ENCODE measurements at regions not wholly inside any gene's neighbourhood (a gene's known extent, or its start where the extent isn't known, plus 50 kb on each side); places are given as distances from the start of the nearest gene placed in this dataset.
A peak's percentile ranks its signal among the peaks of the same experiment; 100 is the strongest.

DNA sequence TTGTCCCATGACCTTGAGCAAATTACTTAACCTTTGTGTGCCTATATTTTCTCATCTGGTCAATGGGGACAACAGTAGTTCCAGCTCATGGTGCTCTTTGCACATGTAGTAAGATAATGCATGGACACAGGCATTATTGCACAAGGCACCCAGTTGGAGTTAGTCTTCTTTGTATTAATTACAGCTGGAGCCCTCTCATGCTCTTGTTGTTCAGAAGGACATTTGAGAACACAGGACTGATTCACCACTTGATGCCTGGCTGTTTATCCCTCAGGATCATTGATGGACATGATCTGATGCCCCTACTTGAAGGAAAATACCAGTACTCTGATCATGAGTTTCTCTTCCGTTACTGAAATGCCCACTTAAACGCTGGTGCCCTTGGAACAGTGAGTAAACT, 1068.6 kb downstream of the NLGN4Y start:
- no peak for DNase-seq
- no peaks in the 10 kb centered on the region for H3K27me3 ChIP-seq (ENCODE audit: control insufficient read depth in 3 of 3, insufficient read depth in 3 of 3, low read length in 3 of 3)

GRCh38 chrY:15593476-15594160, 1069.3 kb downstream of the NLGN4Y start:
- Histone ChIP-seq H3K36me3 (ENCODE audit: control insufficient read depth in 3 of 3, insufficient read depth in 2 of 3, low read depth in 1 of 3, low read length in 3 of 3) (no peaks in the 10 kb centered on the region), H3K9me3 (ENCODE audit: control insufficient read depth in 2 of 2, insufficient read depth in 1 of 2, low read depth in 1 of 2, low read length in 1 of 2) (no peaks in the 10 kb centered on the region), H3K27ac (ENCODE audit: low read depth in 1 of 3, low read length in 2 of 3) (no peak overlapping the region), H3K27me3 (ENCODE audit: control insufficient read depth in 3 of 3, insufficient read depth in 3 of 3, low read length in 3 of 3) (no peaks in the 10 kb centered on the region), H3K4me3 (ENCODE audit: low read depth in 1 of 3, low read length in 3 of 3) (no peak overlapping the region), H3K4me1 (ENCODE audit: control insufficient read depth in 3 of 3, insufficient read depth in 2 of 3, low read depth in 1 of 3, low read length in 2 of 3) (no peaks in the 10 kb centered on the region)
- WGBS, 3 donors: 59 to 62% (median 60%) methylated on average over 1 to 4 of the region's 4 CpGs
- DNase-seq (no peak), FAIRE-seq (no peak)

More for the DNA sequence above, 1068.6 kb downstream of the NLGN4Y start:
- Histone ChIP-seq H3K9me3 (ENCODE audit: control insufficient read depth in 2 of 2, insufficient read depth in 1 of 2, low read depth in 1 of 2, low read length in 1 of 2) (no peaks in the 10 kb centered on the region), H3K27ac (ENCODE audit: low read depth in 1 of 3, low read length in 2 of 3) (no peak overlapping the region), H3K4me3 (ENCODE audit: low read depth in 1 of 3, low read length in 3 of 3) (no peak overlapping the region), H3K36me3 (ENCODE audit: control insufficient read depth in 3 of 3, insufficient read depth in 2 of 3, low read depth in 1 of 3, low read length in 3 of 3) (no peaks in the 10 kb centered on the region), H3K4me1 (ENCODE audit: control insufficient read depth in 3 of 3, insufficient read depth in 2 of 3, low read depth in 1 of 3, low read length in 2 of 3) (no peaks in the 10 kb centered on the region)
- 86% methylated on average over 2 of the region's 2 CpGs; no CpG with 5 or more reads in 1 of the 3 donors for WGBS, 3 donors
- no peak for FAIRE-seq

- Histone ChIP-seq H3K27me3 (ENCODE audit: control insufficient read depth in 3 of 3, insufficient read depth in 3 of 3, low read length in 3 of 3) (no peaks in the 10 kb centered on the region), H3K36me3 (ENCODE audit: control insufficient read depth in 3 of 3, insufficient read depth in 2 of 3, low read depth in 1 of 3, low read length in 3 of 3) (no peaks in the 10 kb centered on the region), H3K4me3 (ENCODE audit: low read depth in 1 of 3, low read length in 3 of 3) (no peak overlapping the region), H3K27ac (ENCODE audit: low read depth in 1 of 3, low read length in 2 of 3) (no peak overlapping the region), H3K4me1 (ENCODE audit: control insufficient read depth in 3 of 3, insufficient read depth in 2 of 3, low read depth in 1 of 3, low read length in 2 of 3) (no peaks in the 10 kb centered on the region), H3K9me3 (ENCODE audit: control insufficient read depth in 2 of 2, insufficient read depth in 1 of 2, low read depth in 1 of 2, low read length in 1 of 2) (no peaks in the 10 kb centered on the region)
- DNase-seq (no peak), FAIRE-seq (peak; percentile 15)
- whole genome bisulfite sequencing, 3 donors: 56 to 66% methylated on average over 3 of the region's 3 CpGs; no CpG with 5 or more reads in 1 of the 3 donors
Measured at GRCh38 chrY:15594179-15594578, 1069.8 kb downstream of the NLGN4Y start.

- Histone ChIP-seq H3K4me1 (ENCODE audit: control insufficient read depth in 3 of 3, insufficient read depth in 2 of 3, low read depth in 1 of 3, low read length in 2 of 3) (no peaks in the 10 kb centered on the region), H3K9me3 (ENCODE audit: control insufficient read depth in 2 of 2, insufficient read depth in 1 of 2, low read depth in 1 of 2, low read length in 1 of 2) (no peaks in the 10 kb centered on the region), H3K36me3 (ENCODE audit: control insufficient read depth in 3 of 3, insufficient read depth in 2 of 3, low read depth in 1 of 3, low read length in 3 of 3) (no peaks in the 10 kb centered on the region), H3K4me3 (ENCODE audit: low read depth in 1 of 3, low read length in 3 of 3) (no peak overlapping the region), H3K27ac (ENCODE audit: low read depth in 1 of 3, low read length in 2 of 3) (no peak overlapping the region), H3K27me3 (ENCODE audit: control insufficient read depth in 3 of 3, insufficient read depth in 3 of 3, low read length in 3 of 3) (no peaks in the 10 kb centered on the region)
- WGBS, 3 donors: 88 to 89% methylated on average over 3 of the region's 3 CpGs; no CpG with 5 or more reads in 1 of the 3 donors
- FAIRE-seq: no peak
- no peak for DNase-seq
Measured at GRCh38 chrY:15600565-15600964, 1076.2 kb downstream of the NLGN4Y start.

- no peak overlapping the region for H3K27ac ChIP-seq (ENCODE audit: low read depth in 1 of 3, low read length in 2 of 3)
- DNase-seq: no peak
- FAIRE-seq: no peak
- no peaks in the 10 kb centered on the region for H3K9me3 ChIP-seq (ENCODE audit: control insufficient read depth in 2 of 2, insufficient read depth in 1 of 2, low read depth in 1 of 2, low read length in 1 of 2)
- H3K36me3 ChIP-seq (ENCODE audit: control insufficient read depth in 3 of 3, insufficient read depth in 2 of 3, low read depth in 1 of 3, low read length in 3 of 3): no peaks in the 10 kb centered on the region
- no peaks in the 10 kb centered on the region for H3K27me3 ChIP-seq (ENCODE audit: control insufficient read depth in 3 of 3, insufficient read depth in 3 of 3, low read length in 3 of 3)
- H3K4me3 ChIP-seq (ENCODE audit: low read depth in 1 of 3, low read length in 3 of 3): no peak overlapping the region
- H3K4me1 ChIP-seq (ENCODE audit: control insufficient read depth in 3 of 3, insufficient read depth in 2 of 3, low read depth in 1 of 3, low read length in 2 of 3): no peaks in the 10 kb centered on the region
Measured at GRCh38 chrY:15624370-15624769, 1100.0 kb downstream of the NLGN4Y start.

- no peaks in the 10 kb centered on the region for H3K27me3 ChIP-seq (ENCODE audit: control insufficient read depth in 3 of 3, insufficient read depth in 3 of 3, low read length in 3 of 3)
- no peak overlapping the region for H3K4me3 ChIP-seq (ENCODE audit: low read depth in 1 of 3, low read length in 3 of 3)
- no peaks in the 10 kb centered on the region for H3K36me3 ChIP-seq (ENCODE audit: control insufficient read depth in 3 of 3, insufficient read depth in 2 of 3, low read depth in 1 of 3, low read length in 3 of 3)
- no peaks in the 10 kb centered on the region for H3K9me3 ChIP-seq (ENCODE audit: control insufficient read depth in 2 of 2, insufficient read depth in 1 of 2, low read depth in 1 of 2, low read length in 1 of 2)
- 8 to 28% methylated on average over 2 of the region's 2 CpGs; no CpG with 5 or more reads in 1 of the 3 donors for WGBS, 3 donors
- H3K4me1 ChIP-seq (ENCODE audit: control insufficient read depth in 3 of 3, insufficient read depth in 2 of 3, low read depth in 1 of 3, low read length in 2 of 3): no peaks in the 10 kb centered on the region
- FAIRE-seq (no peak), DNase-seq (no peak)
- no peak overlapping the region for H3K27ac ChIP-seq (ENCODE audit: low read depth in 1 of 3, low read length in 2 of 3)
Measured at GRCh38 chrY:15624928-15625327, 1100.6 kb downstream of the NLGN4Y start.

DNA sequence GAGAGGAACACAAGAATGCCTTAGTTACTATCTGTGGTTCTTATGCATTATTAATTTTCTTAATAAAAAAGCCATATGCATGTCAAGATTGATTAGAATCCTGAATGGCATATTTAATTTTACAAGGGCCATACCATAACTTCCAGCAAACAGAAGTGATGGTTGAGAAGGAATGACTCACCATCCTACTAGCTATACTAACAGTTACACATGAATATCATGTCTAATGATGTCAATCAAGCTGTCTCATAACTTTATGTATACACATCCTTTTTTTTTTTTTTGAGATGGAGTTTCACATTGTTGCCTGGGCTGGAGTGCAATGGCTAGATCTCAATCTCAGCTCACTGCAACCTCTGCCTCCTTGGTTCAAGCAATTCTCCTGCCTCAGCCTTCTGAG, 1123.9 kb downstream of the NLGN4Y start:
- no peaks in the 10 kb centered on the region for H3K4me1 ChIP-seq (ENCODE audit: control insufficient read depth in 3 of 3, insufficient read depth in 2 of 3, low read depth in 1 of 3, low read length in 2 of 3)
- DNase-seq (no peak), FAIRE-seq (no peak)
- no peaks in the 10 kb centered on the region for H3K36me3 ChIP-seq (ENCODE audit: control insufficient read depth in 3 of 3, insufficient read depth in 2 of 3, low read depth in 1 of 3, low read length in 3 of 3)
- H3K27me3 ChIP-seq (ENCODE audit: control insufficient read depth in 3 of 3, insufficient read depth in 3 of 3, low read length in 3 of 3): no peaks in the 10 kb centered on the region
- H3K27ac ChIP-seq (ENCODE audit: low read depth in 1 of 3, low read length in 2 of 3): no peak overlapping the region
- peaks cover 0 to 4% of the 10 kb centered on the region in 2 donors for H3K9me3 ChIP-seq (ENCODE audit: control insufficient read depth in 2 of 2, insufficient read depth in 1 of 2, low read depth in 1 of 2, low read length in 1 of 2)
- no peak overlapping the region for H3K4me3 ChIP-seq (ENCODE audit: low read depth in 1 of 3, low read length in 3 of 3)

DNA sequence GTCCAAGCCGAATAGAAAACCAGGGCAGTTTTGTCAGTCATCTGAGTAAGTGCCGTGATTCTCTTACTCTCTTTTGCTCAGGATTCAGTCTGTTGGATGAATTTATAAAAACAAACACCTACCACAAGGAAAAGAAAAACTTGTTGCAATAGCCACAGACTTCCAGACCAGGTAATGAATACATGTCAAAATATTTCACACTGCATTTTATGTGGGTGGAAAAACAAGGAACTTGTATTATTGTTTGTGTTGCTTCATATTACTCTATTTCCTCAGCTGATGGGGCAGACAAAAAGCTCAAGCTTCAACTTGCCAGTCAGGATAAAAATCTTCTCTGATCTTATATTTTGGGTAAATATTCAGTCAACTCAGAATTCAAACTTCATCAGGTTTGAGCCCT, 1125.7 kb downstream of the NLGN4Y start:
- no peak for DNase-seq
- Histone ChIP-seq H3K27me3 (ENCODE audit: control insufficient read depth in 3 of 3, insufficient read depth in 3 of 3, low read length in 3 of 3) (no peaks in the 10 kb centered on the region), H3K4me1 (ENCODE audit: control insufficient read depth in 3 of 3, insufficient read depth in 2 of 3, low read depth in 1 of 3, low read length in 2 of 3) (no peaks in the 10 kb centered on the region), H3K36me3 (ENCODE audit: control insufficient read depth in 3 of 3, insufficient read depth in 2 of 3, low read depth in 1 of 3, low read length in 3 of 3) (no peaks in the 10 kb centered on the region), H3K9me3 (ENCODE audit: control insufficient read depth in 2 of 2, insufficient read depth in 1 of 2, low read depth in 1 of 2, low read length in 1 of 2) (peaks cover 0 to 4% of the 10 kb centered on the region in 2 donors), H3K4me3 (ENCODE audit: low read depth in 1 of 3, low read length in 3 of 3) (no peak overlapping the region), H3K27ac (ENCODE audit: low read depth in 1 of 3, low read length in 2 of 3) (no peak overlapping the region)
- FAIRE-seq: no peak
- 71 to 81% methylated on average over 2 of the region's 2 CpGs; no CpG with 5 or more reads in 1 of the 3 donors for WGBS, 3 donors

GRCh38 chrY:15688531-15688930, 1164.2 kb downstream of the NLGN4Y start:
- WGBS, 3 donors: 75 to 83% methylated on average over 1 of the region's 1 CpG; no CpG with 5 or more reads in 1 of the 3 donors
- no peaks in the 10 kb centered on the region for H3K27me3 ChIP-seq (ENCODE audit: control insufficient read depth in 3 of 3, insufficient read depth in 3 of 3, low read length in 3 of 3)
- no peak for DNase-seq
- H3K9me3 ChIP-seq (ENCODE audit: control insufficient read depth in 2 of 2, insufficient read depth in 1 of 2, low read depth in 1 of 2, low read length in 1 of 2): no peaks in the 10 kb centered on the region
- no peak overlapping the region for H3K27ac ChIP-seq (ENCODE audit: low read depth in 1 of 3, low read length in 2 of 3)
- H3K36me3 ChIP-seq (ENCODE audit: control insufficient read depth in 3 of 3, insufficient read depth in 2 of 3, low read depth in 1 of 3, low read length in 3 of 3): no peaks in the 10 kb centered on the region
- no peak for FAIRE-seq
- H3K4me3 ChIP-seq (ENCODE audit: low read depth in 1 of 3, low read length in 3 of 3): no peak overlapping the region
- no peaks in the 10 kb centered on the region for H3K4me1 ChIP-seq (ENCODE audit: control insufficient read depth in 3 of 3, insufficient read depth in 2 of 3, low read depth in 1 of 3, low read length in 2 of 3)

All from small intestine (tissue), 7 donors.